Esophagus muscularis mucosa (tissue), 2 donors: ENCODE measurements at regions not wholly inside any gene's neighbourhood (a gene's known extent, or its start where the extent isn't known, plus 50 kb on each side); places are given as distances from the start of the nearest gene placed in this dataset.

Source experiments
- EP300 ChIP-seq: sonication (generic); formaldehyde crosslinking; IDR thresholded peaks from one replicate; pipeline ENCODE4 v1.6.1; 2017; ENCODE audit warnings: antibody characterized with exemption
- POLR2A ChIP-seq: fragments of 450-650 bp; IDR thresholded peaks from one replicate; pipeline ENCODE4 v1.6.1; 2017; ENCODE audit warnings: antibody characterized with exemption, moderate library complexity, mild to moderate bottlenecking, low read depth

- TF ChIP-seq POLR2A (no peak), EP300 (no peak)
These were observed 149.8 kb downstream of the TTLL2 start for GRCh38 chr6:167474725-167475124.
